ENCODE measurements at regions not wholly inside any gene's neighbourhood (a gene's known extent, or its start where the extent isn't known, plus 50 kb on each side); places are given as distances from the start of the nearest gene placed in this dataset.
"Not testable (repeated sequence)": the region's sequence is repeated elsewhere in the genome, so short reads cannot be mapped to it uniquely, and the experiment has no call there.

DNA sequence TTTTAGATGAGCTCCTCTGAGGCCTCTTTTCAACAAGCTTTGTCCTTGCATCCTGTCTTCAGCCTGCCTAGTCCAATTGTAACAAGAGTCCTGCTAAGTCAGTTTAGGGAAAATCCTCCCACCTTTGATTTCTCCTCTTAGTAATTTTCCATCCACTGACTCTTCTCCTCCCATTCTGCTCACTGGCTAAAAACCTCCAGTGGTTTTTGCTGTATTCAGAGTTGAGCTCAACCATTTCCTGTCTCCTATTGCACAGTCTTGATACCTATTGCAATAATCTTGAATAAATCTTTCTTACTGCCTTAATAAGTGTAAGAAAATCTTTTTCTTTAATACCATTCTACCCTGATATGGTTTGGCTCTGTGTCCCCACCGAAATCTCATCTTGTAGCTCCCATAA, 117.8 kb upstream of the ENPP6 start:
- no peak for DNase-seq (ENCODE audit: low spot score)

DNA sequence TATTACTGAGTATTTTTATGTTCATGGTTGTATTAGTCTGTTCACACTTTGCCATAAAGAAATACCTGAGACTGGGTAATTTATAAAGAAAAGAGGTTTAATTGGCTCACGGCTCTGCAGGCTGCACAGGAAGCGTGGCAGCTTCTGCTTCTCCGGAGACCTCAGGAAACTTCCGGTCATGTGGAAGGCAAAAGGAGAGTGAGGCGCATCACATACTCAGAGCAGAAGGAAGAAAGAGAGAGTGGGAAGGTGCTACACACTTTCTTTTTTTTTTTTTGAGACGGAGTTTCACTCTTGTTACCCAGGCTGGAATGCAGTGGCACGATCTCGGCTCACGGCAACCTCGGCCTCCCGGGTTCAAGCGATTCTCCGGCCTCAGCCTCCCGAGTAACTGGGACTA, 115.8 kb upstream of the ENPP6 start:
- DNase-seq (ENCODE audit: low spot score): not testable (repeated sequence)

DNA sequence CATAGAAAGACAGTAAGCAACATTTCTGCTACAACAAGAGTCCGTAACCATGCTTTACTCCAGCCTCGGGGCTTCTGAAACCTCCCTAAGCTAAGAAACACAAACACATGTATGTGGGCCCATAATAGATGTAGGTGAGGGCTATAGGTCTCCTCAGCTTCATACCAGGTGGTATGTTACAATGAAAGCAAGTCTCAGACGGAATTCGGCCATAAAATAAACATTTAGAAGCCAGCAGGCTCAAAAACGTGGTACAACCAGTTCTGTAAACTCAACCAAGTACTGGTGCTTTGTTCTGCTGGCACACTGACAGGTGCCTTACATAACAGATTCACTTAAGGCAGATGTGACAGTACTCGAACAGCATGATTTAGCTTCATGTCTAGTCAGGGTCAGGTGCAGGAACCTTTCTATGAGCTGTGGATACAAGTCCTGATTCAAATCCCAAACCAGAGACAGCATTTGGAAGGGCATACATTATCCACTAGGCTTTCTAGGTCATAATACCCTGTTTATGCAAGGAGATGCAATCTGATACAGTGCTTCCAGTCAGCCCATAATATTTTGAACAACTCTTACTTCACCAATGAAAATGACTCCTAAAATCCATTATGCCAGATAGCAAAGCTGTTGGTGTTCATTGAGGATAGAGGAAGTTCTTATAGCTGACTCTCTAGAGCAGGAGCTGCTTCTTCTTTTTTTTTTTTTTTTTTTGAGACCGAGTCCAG, 113.8 kb upstream of the ENPP6 start:
- no peak for DNase-seq (ENCODE audit: low spot score)

DNA sequence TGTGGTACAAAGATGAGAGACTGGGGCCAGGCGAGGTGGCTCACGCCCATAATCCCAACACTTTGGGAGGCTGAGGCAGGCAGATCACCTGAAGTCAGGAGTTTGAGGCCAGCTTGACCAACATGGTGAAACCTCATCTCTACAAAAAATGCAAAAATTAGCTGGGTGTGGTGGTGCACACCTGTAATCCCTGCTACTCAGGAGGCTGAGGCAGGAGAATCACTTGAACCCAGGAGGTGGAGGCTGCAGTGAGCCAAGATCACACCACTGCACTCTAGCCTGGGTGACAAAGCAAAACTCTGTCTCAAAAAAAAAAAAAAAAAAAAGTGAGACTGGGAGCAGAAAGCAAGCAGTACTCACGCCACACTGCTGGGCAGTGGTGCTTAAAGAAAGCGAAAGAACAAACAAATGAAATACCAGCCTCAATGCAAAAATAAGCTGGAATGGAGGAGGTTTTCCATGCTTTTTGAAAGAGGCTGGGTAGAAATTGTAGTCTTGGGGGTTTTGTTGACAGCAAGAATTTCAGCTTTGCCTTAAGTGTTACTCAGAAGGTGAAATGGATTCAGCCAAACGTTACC, 112.9 kb upstream of the ENPP6 start:
- DNase-seq (ENCODE audit: low spot score): not testable (repeated sequence)

DNA sequence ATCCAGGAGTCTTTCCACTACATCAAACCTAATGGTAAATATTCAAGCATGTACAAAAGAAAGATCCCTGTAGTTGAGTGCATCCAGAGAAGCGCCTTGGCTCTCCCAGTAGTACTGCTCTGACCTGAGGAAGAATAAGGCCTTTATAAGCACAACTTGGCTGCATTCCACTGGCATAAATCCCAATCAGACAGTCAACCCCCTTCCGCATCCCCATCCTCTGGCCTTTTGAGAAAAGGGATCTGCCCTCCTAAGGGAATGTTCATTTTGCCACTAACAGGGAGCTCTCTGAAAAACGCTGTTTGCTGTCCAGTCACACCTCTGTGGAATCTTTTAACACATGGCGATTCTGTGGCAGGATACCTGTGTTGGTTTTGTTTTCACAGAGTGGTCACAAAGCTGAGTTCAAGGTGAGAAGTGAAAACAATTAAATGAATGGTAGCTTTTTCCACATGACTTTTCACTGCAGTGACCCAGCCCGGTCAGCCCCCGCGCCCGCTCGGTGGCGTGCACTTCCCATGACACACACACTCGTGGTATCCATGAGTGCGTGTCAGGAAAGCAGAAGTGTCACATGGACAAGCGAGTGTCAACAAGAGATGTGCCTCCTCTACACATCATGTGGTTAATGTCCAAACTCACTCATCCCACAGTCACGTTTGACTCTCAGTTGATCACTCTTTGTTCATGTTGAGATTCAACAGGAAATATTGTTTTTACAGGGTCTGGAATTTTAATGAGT, 112.2 kb upstream of the ENPP6 start:
- no peak for DNase-seq (ENCODE audit: low spot score)

DNA sequence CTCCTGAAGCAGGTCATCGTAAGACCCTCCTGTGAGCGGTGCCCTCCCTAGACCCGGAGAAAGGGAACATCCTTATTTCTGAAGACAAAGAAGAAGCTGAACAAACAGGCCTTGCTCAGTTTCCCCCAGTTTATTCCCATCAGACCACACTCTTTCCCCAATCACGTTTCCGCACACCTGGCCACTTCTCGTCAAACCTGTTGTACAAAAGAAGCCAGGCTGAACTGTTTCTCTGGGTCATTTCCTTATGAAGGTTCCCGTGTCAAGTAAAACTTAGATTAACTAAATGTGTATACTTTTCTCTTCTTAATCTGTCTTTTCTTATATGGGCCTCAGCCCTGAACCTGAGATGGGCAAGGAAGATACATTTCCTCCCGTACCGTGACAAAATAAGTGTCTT, 111.6 kb upstream of the ENPP6 start:
- DNase-seq (ENCODE audit: low spot score): no peak

DNA sequence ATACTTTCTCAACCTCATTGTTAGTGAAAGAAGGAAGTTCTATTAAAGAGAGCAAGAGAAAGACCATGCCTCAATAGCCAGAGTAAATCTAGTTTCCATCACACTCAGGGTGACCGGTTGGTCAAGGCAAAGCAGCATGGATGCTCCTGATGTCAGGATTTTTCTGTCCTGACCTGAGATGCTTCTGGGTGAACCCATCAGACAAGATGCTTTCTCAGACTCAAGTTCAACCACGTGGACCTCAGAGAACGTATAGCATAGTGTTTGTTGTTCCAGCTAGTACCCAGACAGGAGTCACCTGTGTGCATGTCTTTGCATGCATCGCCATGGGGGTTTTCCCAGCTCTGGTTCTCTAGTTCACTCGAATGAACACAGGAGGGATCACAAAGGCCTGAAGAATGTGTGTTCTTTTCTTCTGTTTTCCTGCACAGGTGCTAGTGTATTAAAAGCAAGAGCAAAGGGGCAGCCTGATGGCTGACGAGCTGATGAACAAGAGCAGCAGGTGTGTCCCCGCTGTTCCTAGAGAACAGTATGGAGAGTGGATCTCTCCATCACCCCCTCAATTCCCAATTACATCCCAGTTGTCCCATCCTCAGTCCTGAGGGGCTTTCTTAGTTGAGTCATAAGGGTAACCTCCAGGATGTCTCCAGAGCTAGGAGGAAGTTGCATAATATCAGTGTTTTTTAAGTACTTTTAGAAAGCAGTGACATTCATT, 110.5 kb upstream of the ENPP6 start:
- DNase-seq (ENCODE audit: low spot score): no peak

DNA sequence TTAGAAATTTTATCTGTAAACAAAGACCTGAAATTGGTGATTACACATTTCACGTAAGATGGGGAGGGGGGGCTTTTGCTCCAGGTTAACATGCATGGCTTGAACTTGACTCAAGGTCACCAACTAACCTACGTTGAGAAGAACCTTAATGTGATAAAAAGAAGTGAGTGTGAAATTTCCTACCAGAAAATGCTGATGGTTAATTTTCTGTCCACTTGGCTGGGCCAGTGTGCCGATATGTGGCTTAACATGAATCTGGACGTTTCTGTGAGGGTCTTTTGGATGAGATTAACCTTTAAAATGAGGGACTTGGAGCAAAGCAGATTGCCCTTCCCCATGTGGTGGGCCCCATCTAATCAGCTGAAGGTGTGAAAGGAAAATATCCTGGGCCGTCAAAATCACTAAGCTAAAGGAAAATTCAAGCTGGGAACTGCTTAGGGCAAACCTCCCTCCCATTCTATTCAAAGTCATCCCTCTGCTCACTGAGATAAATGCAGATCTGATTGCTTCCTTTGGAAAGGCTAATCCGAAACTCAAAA, 107.3 kb upstream of the ENPP6 start:
- no peak for DNase-seq (ENCODE audit: low spot score)

DNA sequence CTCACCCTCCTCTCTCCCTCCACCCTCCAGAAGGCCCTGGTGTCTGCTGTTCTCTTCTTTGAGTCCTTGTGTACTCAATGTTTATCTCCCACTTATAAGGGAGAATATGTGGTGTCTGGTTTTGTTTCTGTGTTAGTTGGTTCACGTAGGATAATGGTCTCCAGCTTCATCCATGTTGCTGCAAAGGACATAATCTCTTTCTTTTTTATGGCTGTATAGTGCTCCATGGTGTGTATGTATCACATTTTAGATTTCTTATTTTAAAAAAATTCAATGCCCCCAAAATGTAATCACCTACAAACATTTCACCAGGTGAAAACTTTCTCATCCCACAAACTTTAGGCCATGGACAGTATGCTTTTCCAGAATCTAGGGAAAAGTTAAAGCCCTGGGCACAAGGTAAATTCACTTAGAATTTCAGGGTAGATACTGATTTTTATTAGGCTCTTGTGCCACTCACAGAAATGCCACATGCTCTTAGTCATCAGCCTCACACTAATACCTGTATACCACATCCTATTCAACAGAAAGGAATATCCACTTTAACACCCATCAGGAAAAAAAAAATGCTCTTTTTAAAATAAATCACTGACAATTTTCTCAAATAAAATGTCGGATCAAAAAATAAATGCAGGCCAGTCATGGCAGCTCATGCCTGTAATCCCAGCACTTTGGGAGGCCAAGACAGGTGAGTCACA, 104.8 kb upstream of the ENPP6 start:
- no peak for DNase-seq (ENCODE audit: low spot score)

DNA sequence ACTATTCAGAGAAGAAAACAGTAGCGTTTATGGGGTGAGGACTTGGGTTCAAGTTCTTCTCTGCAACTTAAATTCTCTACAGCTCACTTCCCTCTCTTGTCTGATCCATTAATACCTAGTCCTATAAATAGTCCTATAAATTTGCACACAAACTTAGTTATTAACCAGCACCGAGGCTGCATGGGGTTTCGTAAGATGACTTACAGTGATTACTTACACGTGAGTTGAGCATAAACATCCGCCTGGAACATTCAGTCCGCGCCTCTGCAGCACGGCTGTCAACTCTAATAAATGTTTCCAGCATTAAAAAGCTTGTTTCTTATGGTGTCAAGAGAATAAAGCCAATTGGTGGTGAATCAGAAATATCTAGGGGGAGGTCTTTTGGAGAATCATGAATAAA, 103.0 kb upstream of the ENPP6 start:
- no peak for DNase-seq (ENCODE audit: low spot score)

DNA sequence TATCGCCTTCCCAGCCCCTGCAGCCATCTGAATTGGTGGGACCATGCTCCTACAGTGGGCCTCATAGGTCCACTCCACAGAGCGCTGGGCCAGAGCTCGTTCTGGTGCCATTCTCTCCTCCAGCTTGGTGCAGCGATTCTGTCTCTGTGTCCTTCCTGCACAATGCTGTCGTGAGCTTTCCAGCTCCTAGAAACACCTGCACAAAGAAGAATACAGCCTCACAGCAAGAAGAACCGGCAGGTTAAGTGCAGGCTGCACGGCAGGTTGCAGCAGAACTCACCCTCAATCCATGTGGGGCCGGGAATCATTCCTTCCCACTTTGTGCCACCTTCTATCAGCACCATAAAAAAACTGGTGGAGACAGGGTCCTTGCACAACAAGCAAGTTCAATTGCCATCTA, 101.2 kb upstream of the ENPP6 start:
- DNase-seq (ENCODE audit: low spot score): no peak

DNA sequence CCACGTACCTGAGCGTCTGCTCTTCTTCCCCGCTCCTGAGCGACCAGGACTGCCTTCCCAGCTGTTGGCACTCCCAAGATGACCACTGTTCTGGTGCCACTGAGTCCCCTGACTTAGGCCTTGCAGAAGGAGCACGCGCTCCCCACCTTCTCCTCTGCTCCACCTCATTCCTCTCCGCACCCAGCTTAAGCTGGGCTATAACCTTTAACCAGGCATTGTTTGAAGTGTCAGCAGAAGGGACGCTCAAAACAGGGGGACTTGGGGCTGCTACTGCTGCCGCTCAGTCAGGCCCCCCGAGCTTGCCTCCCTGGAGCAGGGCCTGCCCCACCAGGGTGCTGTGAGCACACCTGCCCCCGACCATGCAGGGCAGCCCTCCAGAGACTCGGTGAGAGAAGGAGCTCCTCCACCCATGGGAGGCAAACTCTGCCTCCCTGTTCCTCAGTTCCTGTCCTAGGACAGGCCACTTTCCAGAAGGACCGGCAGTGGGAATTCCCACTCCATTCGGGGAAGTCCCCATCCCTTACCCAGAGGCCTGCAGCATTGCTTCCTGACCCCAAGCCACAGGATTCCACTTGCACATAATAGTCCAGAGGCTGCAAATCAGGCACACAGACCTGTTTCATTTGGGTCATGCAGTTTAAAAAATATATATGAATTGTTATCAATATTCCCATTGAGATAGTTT, 99.7 kb upstream of the ENPP6 start:
- DNase-seq (ENCODE audit: low spot score): no peak

DNA sequence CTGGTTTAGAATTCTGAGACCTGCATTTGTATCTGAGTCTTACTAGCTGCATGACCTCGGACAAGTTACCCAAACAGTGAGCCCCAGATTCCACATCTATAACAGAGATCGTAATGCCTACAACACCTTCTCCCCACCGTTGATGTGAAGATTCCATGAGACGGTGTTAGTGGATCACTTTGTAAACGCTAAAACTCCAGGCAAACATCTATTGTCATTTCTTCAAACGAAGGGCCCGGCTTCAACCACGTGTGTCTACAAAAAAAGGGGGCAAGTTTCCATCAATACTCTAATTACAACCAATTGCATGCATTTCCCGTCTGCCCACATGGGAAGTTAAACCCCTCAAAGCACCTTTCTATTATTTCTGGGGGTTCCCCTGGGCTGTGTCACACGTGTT, 99.1 kb upstream of the ENPP6 start:
- DNase-seq (ENCODE audit: low spot score): no peak

DNA sequence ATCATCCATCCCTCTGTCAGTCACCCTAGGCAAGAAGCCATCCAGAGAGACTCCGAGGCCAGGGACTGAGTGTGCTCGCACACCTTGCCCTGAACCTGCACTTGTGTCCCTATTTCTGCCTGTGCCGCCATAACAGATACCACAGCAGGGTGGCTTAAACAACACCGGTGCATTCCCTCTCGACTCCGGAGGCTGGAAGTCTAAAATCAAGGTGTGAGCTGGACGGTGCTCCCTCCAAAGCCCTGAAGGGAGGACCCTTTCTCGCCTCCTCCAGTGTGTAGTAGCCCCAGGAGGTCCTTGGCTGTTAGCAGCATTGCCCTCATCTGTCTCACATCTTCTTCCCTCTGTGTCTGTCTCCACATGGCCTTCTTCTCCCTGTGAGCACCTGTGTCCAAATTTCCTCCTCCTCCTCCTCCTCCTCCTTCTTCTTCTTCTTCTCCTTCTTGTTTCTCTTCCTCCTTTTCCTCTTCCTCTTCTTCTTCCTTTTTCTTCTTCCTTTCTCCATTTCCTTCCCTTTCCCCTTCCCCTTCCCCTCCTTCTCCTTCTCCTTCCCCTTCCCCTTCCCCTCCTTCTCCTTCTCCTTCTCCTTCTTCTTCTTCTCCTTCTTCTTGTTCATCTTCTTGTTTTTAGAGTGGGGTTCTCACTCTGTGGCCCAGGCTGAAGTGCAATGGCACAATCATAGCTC, 98.1 kb upstream of the ENPP6 start:
- no peak for DNase-seq (ENCODE audit: low spot score)

DNA sequence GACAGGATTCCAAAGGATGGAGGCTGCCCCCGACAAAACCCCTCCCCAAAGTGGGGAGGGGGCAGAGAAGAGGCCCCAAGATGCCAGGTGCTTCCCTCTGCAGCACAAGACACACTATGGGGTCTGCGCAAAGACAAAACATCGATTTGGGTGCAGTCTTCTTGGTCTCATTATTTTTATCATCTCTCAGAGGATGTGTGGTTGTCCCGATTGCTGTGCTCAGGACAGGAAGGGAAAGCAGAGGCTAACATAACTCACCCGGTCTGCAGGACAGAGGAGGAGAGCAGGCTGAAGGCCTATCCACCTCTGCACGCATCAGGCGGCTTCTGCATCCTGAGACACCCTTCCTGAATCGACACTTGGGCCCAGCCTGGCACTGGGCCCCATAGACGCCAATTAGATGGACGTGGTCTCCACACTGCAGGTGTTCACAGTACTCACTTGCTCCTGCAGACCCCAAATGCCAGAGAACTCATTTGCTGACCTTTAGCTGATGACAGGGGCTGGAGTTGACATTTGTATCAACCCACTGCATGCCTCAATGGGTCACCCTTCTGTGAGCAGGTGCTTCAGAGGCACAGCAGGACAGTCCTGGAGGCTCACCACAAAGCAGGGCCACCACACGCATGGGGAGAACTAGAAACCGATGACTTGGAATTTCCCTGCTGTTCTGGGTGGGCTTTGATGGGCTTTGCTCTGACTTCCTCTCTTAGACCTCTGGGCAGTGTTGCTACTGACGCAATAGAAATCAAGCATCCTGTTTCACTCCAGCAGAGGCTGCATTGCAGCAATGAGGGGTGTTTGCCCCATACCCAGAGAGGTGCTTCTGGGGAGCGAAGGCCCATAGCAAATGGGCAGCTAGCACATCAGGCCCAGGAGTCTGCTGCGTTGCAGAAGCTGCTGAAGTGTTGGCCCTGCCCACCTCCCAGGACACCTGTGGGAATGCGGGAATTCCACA, 96.3 kb upstream of the ENPP6 start:
- no peak for DNase-seq (ENCODE audit: low spot score)

DNA sequence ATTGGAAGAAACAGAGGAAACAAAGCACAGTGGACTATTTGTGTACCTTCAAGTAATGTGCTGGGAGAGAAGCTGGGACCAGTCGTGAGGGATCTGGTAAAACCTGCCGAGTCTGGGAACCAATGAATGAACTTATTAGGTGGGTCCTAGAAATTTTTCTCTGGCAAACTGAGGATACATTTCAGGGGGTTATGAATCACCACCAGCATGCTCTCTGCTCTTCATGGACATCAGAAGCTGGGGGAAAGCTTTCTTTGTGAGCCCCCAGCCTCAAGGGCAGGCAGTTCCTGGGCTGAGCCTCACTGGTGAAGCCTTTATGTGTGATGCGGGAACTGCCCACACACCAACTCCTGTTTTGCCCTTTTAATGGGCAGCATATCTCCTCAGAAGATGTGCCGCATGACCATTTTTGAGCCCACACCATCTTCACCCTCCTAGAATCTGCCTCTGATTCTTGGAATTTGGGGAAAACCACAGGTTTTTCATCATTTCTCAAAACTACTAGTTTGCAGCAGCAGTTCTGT, 95.4 kb upstream of the ENPP6 start:
- no peak for DNase-seq (ENCODE audit: low spot score)

DNA sequence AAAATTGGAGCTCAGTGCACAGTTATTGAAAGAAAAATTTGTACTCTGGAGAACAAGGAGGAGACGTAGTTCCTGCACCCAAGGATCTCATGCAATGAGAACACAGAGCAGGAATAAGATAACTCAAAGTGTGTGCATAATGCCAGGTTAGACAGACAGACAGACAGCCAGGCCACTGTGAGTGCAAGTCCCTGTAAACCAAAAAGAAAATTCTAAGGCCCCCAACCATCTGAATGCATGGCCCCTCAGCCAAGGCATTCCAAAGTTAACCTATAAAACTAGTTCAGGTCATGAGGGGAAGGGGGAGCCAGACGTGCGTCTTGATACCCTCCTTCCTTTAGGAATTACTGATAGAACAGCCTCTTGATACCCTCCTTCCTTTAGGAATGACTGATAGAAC, 94.5 kb upstream of the ENPP6 start:
- DNase-seq (ENCODE audit: low spot score): no peak

DNA sequence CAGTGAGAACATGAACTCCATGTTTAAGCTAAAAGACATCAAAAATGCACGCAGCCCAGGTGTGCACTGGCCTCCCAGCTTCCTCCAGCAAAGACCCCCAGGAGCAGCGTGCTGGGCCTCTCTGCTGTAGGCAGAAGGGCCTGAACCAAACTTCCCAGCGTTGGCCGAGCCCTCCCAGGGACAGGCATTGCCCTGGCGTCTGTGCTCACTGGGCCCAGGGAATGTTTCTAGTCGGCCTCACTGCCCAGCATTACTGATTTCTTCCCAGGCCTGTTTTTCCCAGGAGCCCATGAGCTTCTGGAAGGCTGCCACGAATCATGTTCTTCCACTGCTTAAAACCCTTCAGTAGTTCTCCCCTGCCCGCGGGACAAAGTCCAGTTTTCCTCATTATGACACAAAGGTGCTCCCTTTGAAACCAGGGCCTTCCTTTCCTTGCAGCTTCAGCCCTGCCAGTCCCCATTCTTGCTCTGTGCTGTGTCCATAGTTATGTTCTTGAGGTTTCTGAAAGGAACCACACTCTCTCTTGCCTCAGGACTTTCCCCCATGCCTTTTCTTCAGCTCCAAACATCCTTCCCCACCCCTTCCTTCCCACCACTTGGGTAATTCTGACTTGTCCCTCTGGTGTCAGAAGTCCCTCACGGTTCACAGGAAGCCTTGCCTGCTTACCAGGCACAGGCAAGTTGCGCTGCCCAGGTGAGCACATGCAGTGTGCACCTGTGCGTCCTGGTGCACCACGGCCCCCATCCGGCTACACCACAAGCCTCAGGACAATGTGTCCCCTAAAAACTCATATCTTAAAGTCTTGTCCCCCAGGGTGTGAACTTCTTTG, 93.4 kb upstream of the ENPP6 start:
- DNase-seq (ENCODE audit: low spot score): peak; percentile 51

Data from HT-29 (cell line).